ENCODE measurements at regions not wholly inside any gene's neighbourhood (a gene's known extent, or its start where the extent isn't known, plus 50 kb on each side); places are given as distances from the start of the nearest gene placed in this dataset.

DNA sequence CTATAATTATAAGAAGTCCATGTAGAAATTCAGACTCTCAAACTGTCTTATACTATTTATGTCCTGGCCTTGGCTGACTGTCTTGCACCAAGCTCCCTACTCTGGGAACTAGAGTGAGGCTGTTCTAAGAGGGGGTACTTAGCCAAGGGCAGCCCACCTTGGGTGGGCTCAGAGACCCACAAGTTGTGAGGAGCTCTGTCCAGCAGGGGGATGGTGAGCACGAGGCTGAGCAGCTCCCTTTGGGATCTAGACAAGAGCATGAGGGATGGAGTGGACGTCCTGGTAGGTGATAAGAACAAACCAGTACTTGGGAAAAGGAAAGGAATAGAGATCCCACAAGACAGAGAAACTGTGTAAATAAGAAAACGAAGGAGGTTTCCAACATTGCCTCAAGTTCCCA, 127.1 kb upstream of the SLC44A3 start:
- no peak for TF ChIP-seq EZH2 (IDR thresholded peaks at IDR 0.05; ENCODE audit: insufficient read depth, poor library complexity, severe bottlenecking)
- no peak for TF ChIP-seq EZH2phosphoT487 (IDR thresholded peaks at IDR 0.05; ENCODE audit: insufficient read depth, low read depth)
